ENCODE measurements at regions not wholly inside any gene's neighbourhood (a gene's known extent, or its start where the extent isn't known, plus 50 kb on each side); places are given as distances from the start of the nearest gene placed in this dataset.
"Not testable (repeated sequence)": the region's sequence is repeated elsewhere in the genome, so short reads cannot be mapped to it uniquely, and the experiment has no call there.

- DNase-seq = no peak
Measured at GRCh38 chr15:39409876-39410530, 170.9 kb upstream of the THBS1 start.

DNA sequence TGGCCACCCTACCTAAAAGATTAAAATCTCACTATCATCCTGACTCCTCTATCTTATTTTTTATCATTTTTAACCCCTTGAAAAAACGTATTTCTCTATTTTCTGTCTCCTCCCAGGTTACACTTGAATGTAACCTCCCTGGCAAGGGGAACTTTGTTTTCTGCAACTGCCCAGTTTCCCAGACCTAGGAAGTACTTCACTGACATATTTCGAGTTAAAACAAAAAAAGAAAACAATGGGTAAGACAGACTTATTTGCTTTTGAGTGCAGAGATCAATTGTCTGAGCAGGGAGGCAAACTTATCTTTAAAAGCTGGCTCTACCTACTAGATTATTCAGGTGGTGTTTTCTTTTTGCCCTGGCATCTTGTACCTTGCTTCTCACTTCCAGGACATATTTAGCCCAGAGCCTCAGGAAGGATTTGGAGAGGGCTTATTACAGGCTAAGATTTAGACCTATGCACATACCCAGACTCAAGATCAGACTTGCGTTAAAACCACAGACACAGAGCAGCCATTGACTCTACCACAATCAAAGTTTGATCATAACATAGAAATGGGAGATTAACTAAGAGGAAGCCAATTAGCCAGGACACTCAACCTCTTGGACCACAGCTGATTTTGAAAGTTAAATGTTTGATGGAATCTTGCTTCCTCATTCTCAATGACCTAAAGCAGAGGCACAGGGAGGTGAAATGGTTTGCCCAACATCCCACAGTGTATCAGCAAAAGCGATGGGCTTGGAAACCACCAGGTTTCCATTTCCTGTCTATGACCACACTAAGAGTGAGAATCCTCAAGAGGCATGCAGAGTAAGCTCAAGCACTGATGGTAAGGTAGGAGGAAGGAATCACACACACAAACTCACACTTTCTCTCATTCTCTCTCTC lies 169.5 kb upstream of the THBS1 start:
- peak in 1 of 2 donors; percentile 50 for DNase-seq

DNA sequence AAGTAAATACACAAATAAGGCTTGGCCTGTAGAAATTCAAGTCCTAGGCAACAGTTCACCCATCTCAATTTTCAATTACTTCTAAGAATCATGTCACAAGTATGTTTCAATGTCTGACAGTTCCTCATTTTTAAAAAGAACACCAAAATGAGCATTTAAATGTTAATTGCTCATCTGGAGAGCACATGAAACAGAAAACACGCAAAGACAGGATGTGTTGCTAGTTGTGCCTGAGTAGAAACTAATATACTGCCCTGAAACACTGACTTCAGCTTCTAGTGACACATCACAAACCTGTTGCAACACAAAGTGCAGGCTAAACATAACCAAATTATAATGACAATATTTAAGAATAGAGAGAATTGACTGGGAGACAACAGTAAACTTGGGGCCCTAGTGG lies 167.3 kb upstream of the THBS1 start:
- peak; percentile 50 to 56 for DNase-seq

DNA sequence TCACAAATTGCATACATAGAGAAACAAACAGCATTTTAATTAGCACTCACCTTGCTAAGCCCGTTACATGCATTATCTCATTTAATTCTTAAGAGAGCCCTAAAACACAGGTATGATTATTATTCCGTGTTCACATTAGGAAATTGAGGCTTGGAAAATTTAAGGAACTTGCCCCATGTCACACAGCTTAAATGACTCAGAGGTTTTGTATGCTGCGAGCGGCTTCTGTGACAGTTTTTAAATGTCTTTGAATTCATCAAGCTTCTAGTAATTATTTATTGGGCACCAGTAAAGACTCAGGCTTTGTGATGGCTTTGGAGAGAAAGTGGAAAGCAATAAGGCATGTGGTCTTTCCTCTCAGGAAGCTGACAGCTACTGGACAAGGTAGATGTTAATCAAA lies 166.7 kb upstream of the THBS1 start:
- DNase-seq = peak; percentile 39 to 40

GRCh38 chr15:39415634-39416033 lies 165.2 kb upstream of the THBS1 start:
- DNase-seq = no peak

- no peak for DNase-seq
Measured at GRCh38 chr15:39416258-39416657, 164.6 kb upstream of the THBS1 start.

- DNase-seq = no peak
Measured at GRCh38 chr15:39417366-39418134, 163.3 kb upstream of the THBS1 start.

GRCh38 chr15:39419651-39420050 lies 161.2 kb upstream of the THBS1 start:
- DNase-seq = no peak

DNA sequence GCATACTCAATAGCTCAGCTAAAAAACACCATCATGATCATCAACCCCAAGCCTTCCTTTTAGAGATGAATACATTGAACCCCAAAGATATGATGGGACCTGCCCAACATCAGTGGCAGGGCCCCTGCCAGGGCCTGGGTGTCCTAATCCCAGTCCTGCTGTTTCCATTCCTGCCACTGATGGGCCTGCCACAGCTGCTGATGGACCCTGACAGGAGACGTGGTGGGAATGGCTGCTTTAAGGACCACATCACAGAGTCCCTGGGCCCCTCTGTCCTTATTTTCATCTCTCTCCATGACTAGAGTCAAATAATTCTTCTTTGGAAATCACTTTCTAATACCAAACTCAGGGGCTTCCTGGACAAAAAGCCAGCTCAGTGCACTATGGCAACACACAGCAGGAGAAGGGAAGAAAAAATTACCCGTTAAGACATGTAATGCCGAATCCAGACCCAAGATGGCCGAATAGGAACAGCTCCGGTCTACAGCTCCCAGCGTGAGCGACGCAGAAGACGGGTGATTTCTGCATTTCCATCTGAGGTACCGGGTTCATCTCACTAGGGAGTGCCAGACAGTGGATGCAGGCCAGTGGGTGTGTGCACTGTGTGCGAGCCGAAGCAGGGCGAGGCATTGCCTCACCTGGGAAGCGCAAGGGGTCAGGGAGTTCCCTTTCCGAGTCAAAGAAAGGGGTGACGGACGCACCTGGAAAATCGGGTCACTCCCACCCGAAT lies 160.6 kb upstream of the THBS1 start:
- DNase-seq = not testable (repeated sequence)

- not testable (repeated sequence) for DNase-seq
Measured at GRCh38 chr15:39420853-39421192, 160.1 kb upstream of the THBS1 start.

DNA sequence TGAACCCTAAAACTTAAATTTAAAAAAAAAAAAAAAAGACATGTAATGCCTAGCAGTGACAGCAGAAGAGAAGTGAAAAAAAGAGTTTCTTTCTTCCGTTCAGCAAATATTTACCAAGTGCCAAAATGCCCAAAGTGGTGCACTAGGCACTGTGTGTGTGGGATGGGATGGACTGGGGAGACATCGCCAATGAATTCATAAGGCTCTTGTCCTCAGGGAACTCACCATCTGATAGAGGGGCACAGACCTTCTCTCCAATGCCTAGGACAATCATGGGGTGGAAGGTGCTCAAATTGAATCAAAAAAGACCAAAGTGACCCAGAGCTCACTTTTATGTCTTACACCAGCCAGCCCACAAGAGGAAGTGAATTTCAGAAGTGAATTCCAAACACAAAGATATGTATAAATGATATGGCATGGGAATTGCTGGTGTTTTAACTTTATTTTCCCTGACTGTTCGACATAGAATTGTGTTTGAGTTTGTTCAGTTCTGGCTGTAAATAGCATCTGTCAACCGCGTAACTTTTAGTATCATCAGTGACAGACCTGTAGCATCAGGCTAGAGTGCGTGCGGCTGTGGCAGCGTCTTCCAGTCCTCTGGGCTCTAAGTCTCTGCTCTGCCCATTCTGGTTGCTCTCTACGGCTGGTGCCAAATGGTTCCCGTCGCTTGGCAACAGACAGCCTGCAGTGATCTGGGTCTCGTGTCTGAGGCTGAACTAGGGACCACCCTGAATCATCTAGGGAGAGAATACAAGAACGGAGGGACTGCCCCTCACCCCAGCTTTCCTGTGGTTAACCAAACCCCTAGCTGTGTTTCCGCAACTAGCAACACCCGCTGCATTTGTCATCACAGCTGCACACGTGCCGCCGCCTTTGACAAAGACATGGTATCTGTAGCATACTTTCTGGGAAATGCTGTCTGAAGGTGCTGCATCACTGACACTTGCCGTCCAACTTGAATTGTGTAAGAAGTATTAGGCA lies 154.0 kb upstream of the THBS1 start:
- peak; percentile 52 to 63 for DNase-seq

DNA sequence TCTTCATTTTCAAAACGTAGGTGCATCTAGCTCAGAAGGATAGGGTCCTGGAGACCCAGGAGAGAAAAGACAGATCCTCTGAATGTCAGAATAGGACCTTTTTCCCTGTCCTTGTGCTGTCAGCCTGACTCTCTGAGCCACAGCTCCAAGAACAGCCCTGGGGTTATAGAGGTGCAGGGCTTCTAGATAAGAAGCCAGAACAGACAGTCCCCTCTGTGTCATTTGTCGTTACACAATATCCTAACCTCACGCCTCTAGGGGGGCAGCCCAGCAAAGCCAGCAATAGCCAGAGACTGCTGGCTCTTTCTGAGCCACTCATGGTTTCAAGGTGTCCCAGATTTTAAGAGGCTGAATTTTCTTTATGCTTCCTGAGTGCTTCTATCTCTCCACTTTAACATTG lies 153.2 kb upstream of the THBS1 start:
- DNase-seq = no peak

DNA sequence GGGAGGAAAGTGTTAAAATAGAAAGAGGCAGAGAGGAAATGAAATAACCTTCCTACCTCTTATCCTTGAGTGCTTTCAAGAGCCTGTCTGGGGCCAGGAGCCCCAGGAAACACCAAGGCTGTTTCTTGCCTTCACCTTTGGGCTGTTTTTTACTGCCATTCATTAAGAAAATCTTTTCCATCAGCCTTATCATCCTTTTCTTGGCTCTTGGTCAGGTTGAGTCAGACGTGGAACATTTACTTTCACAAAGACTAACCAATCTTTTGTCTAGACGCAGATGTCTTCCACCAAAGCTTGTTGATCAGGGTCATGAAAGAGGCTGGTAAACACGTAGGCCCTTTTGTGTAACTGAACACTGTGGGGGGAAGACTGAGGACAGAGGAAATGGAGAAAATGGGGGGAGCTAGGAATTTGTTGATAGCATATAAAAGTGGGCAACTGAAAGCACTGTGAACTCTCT lies 151.0 kb upstream of the THBS1 start:
- no peak for DNase-seq

GRCh38 chr15:39430389-39430788 lies 150.5 kb upstream of the THBS1 start:
- no peak for DNase-seq

DNA sequence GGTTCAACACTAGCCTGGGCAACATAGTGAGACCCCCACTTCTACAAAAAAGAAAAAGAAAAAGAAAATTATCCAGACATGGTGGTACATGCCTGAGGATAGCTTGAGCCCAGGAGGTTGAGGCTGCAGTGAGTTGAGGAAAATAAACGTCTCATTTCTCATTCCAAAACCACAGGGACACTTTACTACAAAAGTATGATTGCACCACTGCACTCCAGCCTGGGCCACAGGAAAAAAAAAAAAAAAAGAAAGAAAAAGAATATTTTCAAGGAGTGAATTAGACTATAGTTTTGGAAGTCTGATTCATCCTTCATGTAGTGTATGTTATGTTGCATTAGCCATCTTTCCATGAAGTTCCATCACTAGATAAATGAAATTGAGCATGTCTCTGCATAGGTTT lies 149.5 kb upstream of the THBS1 start:
- DNase-seq = no peak

GRCh38 chr15:39432026-39432425 lies 148.9 kb upstream of the THBS1 start:
- DNase-seq = no peak

DNA sequence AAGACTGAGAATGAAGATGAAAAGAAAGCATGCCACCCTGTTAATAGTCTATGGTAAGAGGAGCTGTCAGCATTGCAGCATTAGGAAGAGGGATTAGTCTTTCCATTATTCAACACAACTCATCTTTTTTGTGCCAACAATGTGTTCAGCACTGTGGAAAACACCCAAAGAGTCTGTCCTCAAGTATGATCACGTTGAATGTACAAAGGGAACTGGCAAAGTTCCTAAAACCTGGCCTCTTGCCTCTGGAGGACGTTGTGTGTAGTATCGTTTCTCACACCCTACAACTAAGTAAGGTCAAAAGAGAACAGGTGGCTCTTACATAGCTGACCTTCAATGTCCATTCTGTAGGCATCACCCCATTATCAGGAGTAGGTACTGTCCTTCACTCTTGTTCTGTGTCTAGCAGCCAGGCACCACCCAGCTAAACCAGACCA lies 147.9 kb upstream of the THBS1 start:
- DNase-seq = no peak

DNA sequence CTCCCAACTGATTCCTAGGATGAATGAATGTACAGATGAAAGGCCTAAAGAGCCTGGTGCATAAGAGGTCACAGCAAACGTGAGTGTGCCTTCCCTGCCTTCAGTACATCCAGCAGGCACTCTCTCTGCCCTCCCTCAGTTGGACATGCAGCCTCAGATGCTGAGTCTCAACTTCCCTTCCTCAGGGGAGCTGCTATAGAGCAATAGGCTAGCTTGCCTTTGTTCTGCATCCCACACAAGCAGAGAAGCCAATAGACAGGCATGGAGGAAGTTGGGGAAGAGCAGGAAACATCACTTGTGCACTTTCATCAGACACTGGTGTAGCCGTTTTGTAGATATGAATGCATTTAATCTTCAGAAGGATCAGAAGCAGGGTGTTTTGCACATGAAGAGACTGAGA lies 147.5 kb upstream of the THBS1 start:
- DNase-seq = peak; percentile 54 to 77

- no peak for DNase-seq
Measured at GRCh38 chr15:39434163-39434562, 146.7 kb upstream of the THBS1 start.

GRCh38 chr15:39434751-39435238 lies 146.1 kb upstream of the THBS1 start:
- no peak for DNase-seq

- no peak for DNase-seq
Measured at GRCh38 chr15:39435244-39435643, 145.6 kb upstream of the THBS1 start.
